ENCODE measurements at regions not wholly inside any gene's neighbourhood (a gene's known extent, or its start where the extent isn't known, plus 50 kb on each side); places are given as distances from the start of the nearest gene placed in this dataset.

DNA sequence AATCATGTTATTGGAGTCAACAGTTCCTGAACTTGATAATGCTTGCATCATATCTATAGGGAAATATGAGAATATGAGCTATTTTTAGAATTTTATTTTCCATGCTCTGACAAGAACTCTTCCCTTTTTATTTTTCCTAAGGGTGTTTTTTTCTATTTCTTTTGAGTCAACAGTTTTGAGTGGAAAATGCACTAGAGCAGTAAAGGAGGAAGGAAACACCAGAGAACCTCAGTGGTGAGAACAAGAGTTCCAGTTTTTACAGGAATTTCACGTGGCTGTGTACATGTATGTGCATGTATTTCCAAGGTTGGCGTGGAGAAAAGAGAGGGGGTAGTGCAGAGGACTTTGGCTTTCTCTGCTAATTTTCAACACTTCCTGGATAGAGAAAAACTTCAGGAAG lies 63.6 kb upstream of the TNFSF18 start:
- no peak overlapping the region for H3K9ac ChIP-seq (ENCODE audit: control insufficient read depth, insufficient read depth, low read length)
- H3K4me3 ChIP-seq, result no peak overlapping the region
- intact Hi-C loops (cut with micrococcal nuclease; ENCODE audit: unreplicated experiment) (no loop called here), in situ Hi-C loops (cut with MboI) (no loop called here)
- H3K9me3 ChIP-seq (replicated peaks; ENCODE audit: control insufficient read depth, insufficient read depth, low read length), result no peaks in the 10 kb centered on the region; the same call in 2 of the 3 replicates
- 23% methylated on average over 2 of the region's 2 CpGs for WGBS (ENCODE audit: insufficient coverage, insufficient replicate concordance, low lambda C conversion rate, missing lambda C conversion rate)
- CTCF ChIA-PET, result interaction anchor here (0.6 to 0.8 kb wide), 2 partner anchors 288 to 561 kb away, joined by 3 to 5 read pairs; no protein-coding TSS in a partner anchor
- H4K20me1 ChIP-seq (ENCODE audit: control insufficient read depth, insufficient read depth), result no peaks in the 10 kb centered on the region
- H3K4me2 ChIP-seq (ENCODE audit: control insufficient read depth, insufficient read depth), result no peak overlapping the region
- peaks cover 11% of the 10 kb centered on the region for H3K4me1 ChIP-seq (ENCODE audit: control insufficient read depth, insufficient read depth, low read length)
- no peaks in the 10 kb centered on the region for H3K36me3 ChIP-seq (ENCODE audit: control insufficient read depth in 2 of 2, insufficient read depth in 2 of 2, low read length in 1 of 2)
- FAIRE-seq (no peak), DNase-seq (ENCODE audit: low read depth, low spot score) (no peak), ATAC-seq (no peak)
- RAD21 ChIA-PET (ENCODE audit: unreplicated experiment), result interaction anchor here (1.3 kb wide), 1 partner anchor 288 kb away, joined by 4 read pairs; no protein-coding TSS in a partner anchor
- H3K79me2 ChIP-seq (ENCODE audit: control insufficient read depth, insufficient read depth, low read length), result no peaks in the 10 kb centered on the region
- H3K27ac ChIP-seq (ENCODE audit: control insufficient read depth, insufficient read depth), result no peak overlapping the region
- H2AFZ ChIP-seq (ENCODE audit: control insufficient read depth, low read depth, low read length), result no peak overlapping the region
- H3K27me3 ChIP-seq (replicated peaks in 1 of 2; ENCODE audit: control insufficient read depth in 2 of 2, insufficient read depth in 2 of 2, low read length in 1 of 2), result 0 out of 4 replicates have a peak, but pooled peaks cover 0 to 2% of the 10 kb centered on the region in 2 experiments
- SMC1A ChIA-PET (ENCODE audit: uncharacterized antibody, unreplicated experiment), result interaction anchor here (1.0 kb wide), 1 partner anchor 181 kb away, joined by 3 read pairs; no protein-coding TSS in a partner anchor
- TF ChIP-seq, protein P1, sequence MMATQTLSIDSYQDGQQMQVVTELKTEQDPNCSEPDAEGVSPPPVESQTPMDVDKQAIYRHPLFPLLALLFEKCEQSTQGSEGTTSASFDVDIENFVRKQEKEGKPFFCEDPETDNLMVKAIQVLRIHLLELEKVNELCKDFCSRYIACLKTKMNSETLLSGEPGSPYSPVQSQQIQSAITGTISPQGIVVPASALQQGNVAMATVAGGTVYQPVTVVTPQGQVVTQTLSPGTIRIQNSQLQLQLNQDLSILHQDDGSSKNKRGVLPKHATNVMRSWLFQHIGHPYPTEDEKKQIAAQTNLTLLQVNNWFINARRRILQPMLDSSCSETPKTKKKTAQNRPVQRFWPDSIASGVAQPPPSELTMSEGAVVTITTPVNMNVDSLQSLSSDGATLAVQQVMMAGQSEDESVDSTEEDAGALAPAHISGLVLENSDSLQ (IDR thresholded peaks at IDR 0.05), result no peak
- TF ChIP-seq, protein P2, sequence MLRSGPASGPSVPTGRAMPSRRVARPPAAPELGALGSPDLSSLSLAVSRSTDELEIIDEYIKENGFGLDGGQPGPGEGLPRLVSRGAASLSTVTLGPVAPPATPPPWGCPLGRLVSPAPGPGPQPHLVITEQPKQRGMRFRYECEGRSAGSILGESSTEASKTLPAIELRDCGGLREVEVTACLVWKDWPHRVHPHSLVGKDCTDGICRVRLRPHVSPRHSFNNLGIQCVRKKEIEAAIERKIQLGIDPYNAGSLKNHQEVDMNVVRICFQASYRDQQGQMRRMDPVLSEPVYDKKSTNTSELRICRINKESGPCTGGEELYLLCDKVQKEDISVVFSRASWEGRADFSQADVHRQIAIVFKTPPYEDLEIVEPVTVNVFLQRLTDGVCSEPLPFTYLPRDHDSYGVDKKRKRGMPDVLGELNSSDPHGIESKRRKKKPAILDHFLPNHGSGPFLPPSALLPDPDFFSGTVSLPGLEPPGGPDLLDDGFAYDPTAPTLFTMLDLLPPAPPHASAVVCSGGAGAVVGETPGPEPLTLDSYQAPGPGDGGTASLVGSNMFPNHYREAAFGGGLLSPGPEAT (IDR thresholded peaks at IDR 0.05; ENCODE audit: low read depth), result no peak
- TF ChIP-seq MTA2 (IDR thresholded peaks at IDR 0.05; ENCODE audit: low read depth), result no peak
- no peak for TF ChIP-seq IRF4 (IDR thresholded peaks at IDR 0.05; ENCODE audit: low read depth, low read length)
- no peak for TF ChIP-seq ZSCAN29 (IDR thresholded peaks at IDR 0.05)
- no peak for TF ChIP-seq TBL1XR1 (IDR thresholded peaks at IDR 0.05; ENCODE audit: low read depth, low read length)
- no peak for TF ChIP-seq WRNIP1 (IDR thresholded peaks at IDR 0.05; ENCODE audit: borderline replicate concordance, low read depth, low read length)
- TF ChIP-seq FOXK2 (IDR thresholded peaks at IDR 0.05), result no peak
- TF ChIP-seq ZNF384 (IDR thresholded peaks at IDR 0.05; ENCODE audit: borderline replicate concordance, low read depth, low read length), result no peak
- TF ChIP-seq, protein P3, sequence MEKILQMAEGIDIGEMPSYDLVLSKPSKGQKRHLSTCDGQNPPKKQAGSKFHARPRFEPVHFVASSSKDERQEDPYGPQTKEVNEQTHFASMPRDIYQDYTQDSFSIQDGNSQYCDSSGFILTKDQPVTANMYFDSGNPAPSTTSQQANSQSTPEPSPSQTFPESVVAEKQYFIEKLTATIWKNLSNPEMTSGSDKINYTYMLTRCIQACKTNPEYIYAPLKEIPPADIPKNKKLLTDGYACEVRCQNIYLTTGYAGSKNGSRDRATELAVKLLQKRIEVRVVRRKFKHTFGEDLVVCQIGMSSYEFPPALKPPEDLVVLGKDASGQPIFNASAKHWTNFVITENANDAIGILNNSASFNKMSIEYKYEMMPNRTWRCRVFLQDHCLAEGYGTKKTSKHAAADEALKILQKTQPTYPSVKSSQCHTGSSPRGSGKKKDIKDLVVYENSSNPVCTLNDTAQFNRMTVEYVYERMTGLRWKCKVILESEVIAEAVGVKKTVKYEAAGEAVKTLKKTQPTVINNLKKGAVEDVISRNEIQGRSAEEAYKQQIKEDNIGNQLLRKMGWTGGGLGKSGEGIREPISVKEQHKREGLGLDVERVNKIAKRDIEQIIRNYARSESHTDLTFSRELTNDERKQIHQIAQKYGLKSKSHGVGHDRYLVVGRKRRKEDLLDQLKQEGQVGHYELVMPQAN (conservative IDR thresholded peaks at IDR 0.05), result no peak
- TF ChIP-seq RB1 (IDR thresholded peaks at IDR 0.05; ENCODE audit: borderline replicate concordance), result no peak
- no peak for TF ChIP-seq ATF7 (IDR thresholded peaks at IDR 0.05; ENCODE audit: low read depth)
- BruUV-seq (replicated peaks), result no TSS peak
- POLR2A ChIA-PET, result no interaction called here

Measured in GM12878 (cell line).